GM10847 (cell line): ENCODE measurements at regions not wholly inside any gene's neighbourhood (a gene's known extent, or its start where the extent isn't known, plus 50 kb on each side); places are given as distances from the start of the nearest gene placed in this dataset.

Source experiments
- POLR2A ChIP-seq: IDR thresholded peaks from 2 replicates; pipeline ENCODE4 v1.6.1; 2011; ENCODE audit not compliant: insufficient read length; ENCODE audit errors: extremely low read depth

- no peak for TF ChIP-seq POLR2A
Observed at GRCh38 chr2:59041139-59041538, 800.0 kb upstream of the FANCL start.

DNA sequence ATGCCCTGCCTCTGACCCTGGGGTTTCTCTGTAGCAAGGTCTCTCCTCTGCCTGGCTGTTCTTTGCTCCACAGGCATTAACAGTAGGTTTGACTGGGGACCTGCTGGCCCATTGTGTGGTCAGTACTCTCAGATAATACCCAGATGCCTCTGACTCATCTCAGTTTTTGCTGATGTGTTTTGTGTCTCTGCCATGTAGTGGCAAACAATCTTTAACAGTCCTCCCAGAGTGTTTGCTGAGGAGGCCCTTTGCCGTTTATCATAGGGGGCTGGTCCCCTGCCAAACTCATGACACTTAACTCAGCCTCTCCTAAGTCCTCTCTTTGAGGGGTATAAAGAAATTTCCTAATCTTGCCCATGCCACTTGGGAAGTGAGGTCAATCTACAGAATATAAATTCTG is 793.7 kb upstream of the FANCL start:
- no peak for TF ChIP-seq POLR2A

- TF ChIP-seq POLR2A, result no peak
Observed at GRCh38 chr2:59034106-59034505, 793.0 kb upstream of the FANCL start.

DNA sequence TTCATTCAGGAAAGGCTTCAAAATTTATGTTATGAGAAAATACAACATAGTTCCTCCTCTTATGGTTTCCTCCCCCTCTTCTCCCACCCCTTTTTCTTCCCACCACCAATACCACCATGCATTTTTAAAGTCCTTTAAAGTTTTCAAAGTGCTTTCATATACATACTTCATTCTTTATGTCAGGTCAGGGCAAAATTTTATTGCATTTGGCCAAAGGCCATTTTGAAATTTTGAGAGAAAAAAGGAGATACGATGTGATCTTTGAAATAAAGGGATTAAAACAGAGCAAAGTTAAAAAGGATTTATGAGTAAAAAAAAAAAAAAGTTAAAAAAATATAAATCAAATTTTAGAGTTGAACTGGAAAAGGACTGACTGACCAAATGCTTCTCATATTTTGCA is 792.5 kb upstream of the FANCL start:
- TF ChIP-seq POLR2A, result no peak

DNA sequence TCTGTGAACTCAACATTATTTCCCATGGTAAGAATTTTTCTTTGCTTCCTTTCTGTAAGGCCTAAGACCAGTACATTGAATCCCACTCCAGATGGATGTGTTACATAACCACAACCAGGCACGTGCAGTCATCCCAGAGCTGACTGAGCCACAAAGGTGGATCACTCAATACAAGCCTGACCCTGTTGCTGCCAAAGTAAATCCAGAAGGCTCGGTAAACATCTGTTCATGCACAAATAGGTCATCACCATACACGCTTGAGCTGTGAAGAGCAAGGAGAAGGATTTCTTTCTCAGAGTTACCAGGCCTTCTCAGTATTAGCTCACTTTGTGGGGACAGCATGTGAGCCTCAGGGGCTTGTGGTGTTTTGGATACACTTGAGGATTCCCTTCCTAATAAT is 791.4 kb upstream of the FANCL start:
- no peak for TF ChIP-seq POLR2A

- TF ChIP-seq POLR2A, result no peak
Observed at GRCh38 chr2:59029058-59029457, 787.9 kb upstream of the FANCL start.

DNA sequence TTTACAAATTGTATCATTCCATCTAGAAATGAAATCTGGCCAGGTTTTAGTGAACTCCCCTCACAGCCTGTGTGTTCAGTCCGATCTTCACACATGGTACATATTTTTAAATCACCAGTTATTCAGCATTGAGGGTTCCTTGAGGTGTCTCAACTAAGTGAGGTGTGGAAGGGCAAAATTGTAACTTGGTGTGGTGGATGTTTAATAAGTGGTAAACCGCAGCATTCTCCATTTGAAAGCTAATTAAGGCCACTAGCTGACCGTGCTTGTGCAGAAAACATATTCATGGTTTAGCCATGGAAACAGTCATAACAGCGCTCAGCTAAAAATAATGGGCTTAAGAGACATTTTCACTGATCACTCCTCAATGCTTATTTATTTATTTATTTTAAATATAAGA is 786.2 kb upstream of the FANCL start:
- TF ChIP-seq POLR2A, result no peak

GRCh38 chr2:59025157-59025757 is 784.1 kb upstream of the FANCL start:
- no peak for TF ChIP-seq POLR2A

GRCh38 chr2:59021786-59022185 is 780.7 kb upstream of the FANCL start:
- no peak for TF ChIP-seq POLR2A

DNA sequence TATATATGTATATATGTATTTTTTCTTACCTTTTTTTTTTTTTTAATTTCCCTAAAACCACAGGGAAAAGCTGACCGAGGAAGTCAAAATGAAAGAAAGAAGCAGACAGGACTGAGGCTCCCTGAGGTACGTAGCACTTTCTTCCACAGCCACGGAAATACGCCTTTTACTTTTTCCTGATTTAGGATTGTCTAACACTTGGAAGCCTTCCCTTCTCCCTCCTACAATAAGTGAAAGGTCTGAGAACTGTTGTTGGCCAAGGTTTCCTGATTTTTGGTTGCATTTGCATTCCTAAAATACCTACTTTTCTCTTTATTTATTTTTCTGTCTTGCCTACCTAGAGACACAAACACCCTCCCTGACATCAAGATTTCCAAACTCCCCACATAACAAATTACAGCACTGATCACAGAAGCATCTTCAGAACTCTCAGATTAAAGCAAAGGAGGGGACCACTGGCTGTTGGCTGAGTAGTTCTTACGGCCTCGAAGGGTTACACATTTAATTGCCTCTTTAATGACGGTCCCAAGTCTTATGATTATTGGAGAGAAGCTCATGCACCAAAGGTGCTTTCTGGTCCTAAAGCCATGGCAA is 778.5 kb upstream of the FANCL start:
- TF ChIP-seq POLR2A, result no peak

DNA sequence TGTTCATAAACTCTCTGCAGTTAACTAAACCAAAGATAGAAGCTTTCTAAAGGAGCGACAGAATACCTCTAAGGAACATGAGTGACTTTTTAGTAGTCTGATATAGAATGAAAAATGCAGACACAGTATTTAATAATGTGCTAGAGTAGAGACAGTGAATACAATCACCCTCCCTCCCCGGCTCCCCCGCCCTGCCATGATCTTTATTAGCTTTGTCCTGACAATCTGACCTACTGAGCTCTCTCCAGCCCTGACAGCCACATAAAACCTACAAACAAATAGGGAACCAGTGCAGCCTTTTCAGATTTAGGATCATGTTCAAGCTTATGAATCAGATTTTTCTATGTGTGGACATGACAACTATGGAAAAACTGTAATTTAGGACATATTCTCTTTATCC is 777.6 kb upstream of the FANCL start:
- no peak for TF ChIP-seq POLR2A

DNA sequence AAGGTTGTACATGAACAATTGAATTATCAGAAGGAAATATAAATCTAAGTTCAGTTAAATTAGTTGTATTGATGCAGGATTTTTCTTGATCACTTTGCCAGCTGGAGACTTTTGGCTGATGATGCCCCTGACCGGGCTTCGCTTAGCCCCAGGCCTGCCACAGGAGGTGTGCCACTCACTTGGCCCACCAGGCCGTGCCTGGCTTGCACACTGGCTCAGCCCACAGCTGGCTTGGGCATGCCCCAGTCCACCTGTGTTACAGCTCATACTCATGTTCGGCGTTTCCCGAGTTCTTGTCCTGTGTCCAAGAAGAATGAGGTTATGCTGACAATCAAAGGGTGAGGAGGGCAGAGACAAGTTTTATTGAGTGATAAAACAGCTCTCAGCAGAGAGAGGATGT is 773.9 kb upstream of the FANCL start:
- no peak for TF ChIP-seq POLR2A

DNA sequence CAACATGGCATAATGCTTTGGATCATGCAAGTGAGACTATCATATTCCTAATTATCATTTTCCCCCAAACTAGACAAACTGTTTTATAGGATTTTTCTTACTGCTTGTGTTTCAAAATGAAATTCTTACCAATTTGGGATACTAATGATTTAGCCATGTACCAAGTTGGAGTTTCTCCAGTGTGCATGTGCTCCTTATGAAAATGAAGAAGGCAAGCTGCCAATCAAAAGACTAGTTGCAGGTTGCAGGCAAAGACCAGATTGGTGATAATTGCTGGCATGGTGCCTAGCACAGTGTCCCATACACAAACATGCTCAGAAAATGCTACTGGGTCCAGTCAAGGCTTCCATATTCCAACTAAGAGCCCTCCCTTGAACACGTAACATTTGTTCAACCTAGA is 771.8 kb upstream of the FANCL start:
- no peak for TF ChIP-seq POLR2A

DNA sequence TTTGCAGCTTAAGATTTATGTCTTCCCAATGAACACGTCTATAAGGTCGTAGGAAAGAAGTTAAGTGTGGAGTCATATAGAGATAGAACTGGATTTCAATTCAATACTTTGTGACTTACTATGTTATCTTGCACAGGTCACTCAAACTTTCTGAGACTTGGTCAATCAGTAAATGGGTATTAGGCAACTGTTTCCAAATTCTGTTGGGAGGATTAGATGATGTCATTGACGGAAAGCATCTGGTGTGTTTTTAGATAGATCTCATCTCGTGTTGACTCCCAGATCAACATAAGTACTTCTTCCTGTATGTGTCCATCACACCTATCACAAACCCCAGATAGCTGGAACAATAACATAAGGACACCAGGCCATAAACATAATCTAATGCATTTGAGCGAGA is 771.1 kb upstream of the FANCL start:
- TF ChIP-seq POLR2A, result no peak

DNA sequence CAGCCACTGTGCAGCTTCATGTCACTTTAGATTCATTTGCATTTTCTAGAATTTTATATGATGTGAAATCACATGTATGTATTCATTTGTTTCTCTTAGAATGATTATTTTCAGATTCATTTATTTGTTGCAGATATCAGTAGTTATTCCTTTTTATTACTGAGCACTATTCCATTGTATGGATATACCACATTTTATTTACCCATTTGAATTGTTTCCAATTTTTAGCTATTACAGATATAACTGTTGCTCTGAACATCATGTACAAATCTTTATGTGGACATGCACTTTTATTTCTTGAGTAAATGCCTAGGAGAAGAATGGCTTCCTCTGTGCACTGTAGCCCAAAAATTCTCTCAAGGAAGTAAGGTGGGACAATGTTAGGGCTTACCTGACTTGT is 767.8 kb upstream of the FANCL start:
- no peak for TF ChIP-seq POLR2A

DNA sequence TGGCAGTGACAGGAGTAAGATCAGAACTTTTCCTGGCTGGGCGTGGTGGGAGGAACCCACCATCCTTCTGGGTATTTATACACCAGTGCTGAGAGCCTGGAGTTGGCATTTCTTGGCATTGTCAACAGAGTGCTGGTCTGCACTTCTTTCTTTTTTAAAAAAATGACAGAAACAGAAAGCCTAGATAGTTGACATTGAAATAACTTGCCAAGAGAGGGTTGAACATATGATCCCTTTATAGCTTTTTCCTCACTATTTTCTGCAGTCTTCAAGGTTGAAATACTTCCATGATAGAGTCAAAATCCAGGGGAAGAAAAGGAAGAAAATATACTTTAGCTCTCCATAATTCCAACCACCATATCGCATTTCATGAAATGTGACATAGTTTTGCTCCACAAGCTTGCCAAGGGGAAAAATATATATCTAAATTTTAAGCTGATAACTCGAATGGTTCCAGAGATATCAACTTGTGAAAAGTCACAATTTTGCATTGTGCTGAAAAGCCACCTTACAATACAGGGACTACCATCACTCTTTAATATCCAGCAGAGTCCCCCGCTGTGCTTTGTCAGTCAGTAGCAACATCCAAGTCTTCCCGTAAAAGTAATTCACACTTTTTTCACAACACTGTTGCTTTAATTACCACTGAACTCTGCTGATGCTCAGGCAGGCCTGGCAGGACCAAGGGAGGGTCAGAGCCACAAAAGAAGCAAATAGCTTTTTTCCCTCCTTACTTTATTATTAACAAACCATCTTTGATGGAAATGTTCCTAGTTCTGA is 764.9 kb upstream of the FANCL start:
- TF ChIP-seq POLR2A, result no peak

DNA sequence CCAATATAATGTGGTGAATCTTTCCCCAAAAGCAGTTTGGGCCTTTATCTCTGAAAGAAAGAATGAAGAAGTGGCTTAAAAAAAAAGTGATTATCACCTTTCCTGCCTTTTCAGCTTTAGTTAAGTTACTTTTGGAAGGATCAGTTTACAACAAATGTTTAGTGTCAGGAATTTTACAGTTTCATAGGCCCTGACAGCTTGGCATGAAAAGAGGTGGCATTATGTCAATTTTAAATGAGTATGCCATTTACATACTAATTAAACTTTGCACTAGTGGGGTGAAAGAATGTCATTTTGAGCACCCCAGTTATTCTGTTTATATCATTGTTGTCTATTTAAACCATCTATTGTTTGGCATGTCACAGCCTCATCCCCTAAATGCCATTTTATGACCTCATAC is 763.5 kb upstream of the FANCL start:
- no peak for TF ChIP-seq POLR2A
